Gastroesophageal sphincter (tissue), 4 donors: ENCODE measurements at regions not wholly inside any gene's neighbourhood (a gene's known extent, or its start where the extent isn't known, plus 50 kb on each side); places are given as distances from the start of the nearest gene placed in this dataset.

Experiments used
- ATAC-seq: fragments of 150-250 bp; one replicate; pipeline ENCODE4 v1.9.1; 2016; ENCODE audit warnings: mild to moderate bottlenecking, moderate library complexity
- H3K27ac ChIP-seq, 4 donors: fragments of 200-600 bp; sonication (generic) in 3 of 4; 1 replicate in 3 of 4; 2 replicates in 1 of 4; pipeline ENCODE4 v1.5.1; 2016 to 2019
- H3K27me3 ChIP-seq: fragments of 200-600 bp; sonication (generic); one replicate; pipeline ENCODE4 v1.5.1; 2019
- H3K36me3 ChIP-seq, 2 donors: fragments of 200-600 bp; sonication (generic); one replicate each; pipeline ENCODE4 v1.5.1; 2019; ENCODE audit warnings: control low read depth in 1 of 2
- H3K4me1 ChIP-seq, 3 donors: fragments of 200-600 bp; sonication (generic); 1 replicate in 2 of 3; 2 replicates in 1 of 3; pipeline ENCODE4 v1.5.1; 2016 to 2019; ENCODE audit warnings: control low read depth in 2 of 3
- H3K4me3 ChIP-seq, 2 donors: fragments of 200-600 bp; sonication (generic); one replicate each; pipeline ENCODE4 v1.5.1; 2019; ENCODE audit warnings: mild to moderate bottlenecking in 1 of 2, moderate library complexity in 1 of 2
- H3K9me3 ChIP-seq, 3 donors: fragments of 200-600 bp; sonication (generic); one replicate each; pipeline ENCODE4 v1.5.1; 2017 to 2019; ENCODE audit warnings: control low read depth in 2 of 3
- CTCF ChIP-seq, 4 experiments: fragments of 200-600 bp in 2 of 4; fragments of 450-650 bp in 2 of 4; sonication (generic) in 1 of 4; IDR thresholded peaks; one replicate each; pipeline ENCODE4 v1.5.1; 2017 to 2019; ENCODE audit warnings: antibody characterized with exemption in 4 of 4, mild to moderate bottlenecking in 2 of 4, moderate library complexity in 2 of 4
- EP300 ChIP-seq: sonication (generic); formaldehyde crosslinking; IDR thresholded peaks from one replicate; pipeline ENCODE4 v1.6.1; 2017; ENCODE audit warnings: antibody characterized with exemption, mild to moderate bottlenecking
- POLR2A ChIP-seq, 2 donors: fragments of 450-650 bp; IDR thresholded peaks; one replicate each; pipeline ENCODE4 v1.6.1; 2017; ENCODE audit warnings: antibody characterized with exemption in 2 of 2, mild to moderate bottlenecking in 2 of 2, moderate library complexity in 1 of 2
- POLR2AphosphoS5 ChIP-seq: sonication (generic); formaldehyde crosslinking; IDR thresholded peaks from one replicate; pipeline ENCODE4 v1.6.1; 2017; ENCODE audit warnings: antibody characterized with exemption
- WGBS, 2 donors: methylation state at CpG; one replicate each; pipeline ENCODE4 v1.1.5; 2018; ENCODE audit warnings: low coverage in 1 of 2; 5-methylcytosine and 5-hydroxymethylcytosine counted together

- ATAC-seq: peak; percentile 27
- Histone ChIP-seq H3K9me3 (no peaks in the 10 kb centered on the region), H3K4me1 (peaks cover 0 to 35% (median 7%) of the 10 kb centered on the region in 3 donors), H3K4me3 (no peak overlapping the region), H3K27me3 (no peaks in the 10 kb centered on the region), H3K36me3 (no peaks in the 10 kb centered on the region), H3K27ac (no peak overlapping the region)
- WGBS, 2 donors: 50 to 75% methylated on average over 8 to 15 of the region's 24 CpGs
- TF ChIP-seq POLR2A (IDR thresholded peaks at IDR 0.05): no peak
- no peak for TF ChIP-seq POLR2AphosphoS5
- TF ChIP-seq EP300: no peak
- TF ChIP-seq CTCF (IDR thresholded peaks at IDR 0.05): no peak
Observed at GRCh38 chr2:120879431-120880295, 144.0 kb downstream of the GLI2 start.

DNA sequence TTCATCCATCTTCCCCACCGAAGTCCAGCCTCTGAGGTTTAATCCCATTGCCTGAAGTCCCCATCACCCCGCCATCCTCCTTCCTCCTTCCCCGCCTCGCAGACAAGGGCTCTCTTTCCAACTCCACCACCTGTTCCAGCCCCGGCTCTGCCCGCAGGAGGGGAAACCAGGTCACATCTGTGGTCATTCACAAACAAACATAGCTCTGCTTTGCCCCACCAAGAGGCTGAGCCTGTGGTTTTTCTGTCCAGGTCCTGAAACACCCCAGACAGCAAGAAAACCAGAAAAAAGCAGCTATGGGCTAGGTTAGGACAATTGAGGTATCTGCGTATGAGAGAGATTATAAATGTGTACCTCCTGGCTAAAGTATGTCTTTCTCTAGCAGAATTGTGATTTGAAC, 144.7 kb downstream of the GLI2 start:
- 59 to 89% methylated on average over 7 of the region's 7 CpGs for WGBS, 2 donors
- Histone ChIP-seq H3K27me3 (no peaks in the 10 kb centered on the region), H3K4me1 (peaks cover 0 to 28% (median 7%) of the 10 kb centered on the region in 3 donors), H3K4me3 (no peak overlapping the region), H3K9me3 (no peaks in the 10 kb centered on the region), H3K27ac (no peak overlapping the region), H3K36me3 (no peaks in the 10 kb centered on the region)
- TF ChIP-seq EP300: no peak
- TF ChIP-seq POLR2AphosphoS5: no peak
- no peak for TF ChIP-seq CTCF (IDR thresholded peaks at IDR 0.05)
- no peak for TF ChIP-seq POLR2A (IDR thresholded peaks at IDR 0.05)
- ATAC-seq: no peak

GRCh38 chr2:120881981-120882788, 146.5 kb downstream of the GLI2 start:
- peak; percentile 35 for ATAC-seq
- H3K4me3 ChIP-seq: no peak overlapping the region

GRCh38 chr2:120883607-120884440, 148.2 kb downstream of the GLI2 start:
- Histone ChIP-seq H3K9me3 (no peaks in the 10 kb centered on the region), H3K4me1 (peaks cover 0 to 26% (median 7%) of the 10 kb centered on the region in 3 donors), H3K27me3 (no peaks in the 10 kb centered on the region), H3K36me3 (no peaks in the 10 kb centered on the region), H3K27ac (no peak overlapping the region), H3K4me3 (no peak overlapping the region)
- TF ChIP-seq POLR2AphosphoS5 (no peak), POLR2A (IDR thresholded peaks at IDR 0.05) (no peak), CTCF (IDR thresholded peaks at IDR 0.05) (no peak), EP300 (no peak)
- 89 to 92% methylated on average over 3 to 5 of the region's 15 CpGs for WGBS, 2 donors
- no peak for ATAC-seq

More at GRCh38 chr2:120881981-120882788, 146.5 kb downstream of the GLI2 start:
- Histone ChIP-seq H3K36me3 (no peaks in the 10 kb centered on the region), H3K27ac (no peak overlapping the region), H3K9me3 (no peaks in the 10 kb centered on the region), H3K4me1 (peaks cover 0 to 26% (median 7%) of the 10 kb centered on the region in 3 donors), H3K27me3 (no peaks in the 10 kb centered on the region)
- 14 to 23% methylated on average over 3 to 9 of the region's 21 CpGs for WGBS, 2 donors
- TF ChIP-seq CTCF (IDR thresholded peaks at IDR 0.05) (peak in 1 of 4 experiments; percentile 11), POLR2AphosphoS5 (no peak)
